ENCODE measurements at regions not wholly inside any gene's neighbourhood (a gene's known extent, or its start where the extent isn't known, plus 50 kb on each side); places are given as distances from the start of the nearest gene placed in this dataset.

- Histone ChIP-seq H2AFZ (ENCODE audit: control insufficient read depth, low read length) (no peak overlapping the region), H3K4me1 (ENCODE audit: control insufficient read depth, extremely low read depth, insufficient read depth, low read length) (no peaks in the 10 kb centered on the region), H3K4me2 (ENCODE audit: control insufficient read depth, extremely low read depth, insufficient read depth, low read depth, low read length) (no peak overlapping the region), H3K4me3 (ENCODE audit: control insufficient read depth in 2 of 3, extremely low read depth in 1 of 3, insufficient read depth in 2 of 3, low read depth in 1 of 3, low read length in 3 of 3) (no peak overlapping the region), H3K27me3 (ENCODE audit: control insufficient read depth, extremely low read depth, insufficient read depth, low read length) (no peaks in the 10 kb centered on the region), H3K27ac (ENCODE audit: control insufficient read depth, insufficient read depth, low read length) (no peak overlapping the region), H3K79me2 (ENCODE audit: control insufficient read depth, insufficient read depth, low read length) (no peaks in the 10 kb centered on the region), H3K36me3 (ENCODE audit: control insufficient read depth in 2 of 2, extremely low read depth in 1 of 2, insufficient read depth in 2 of 2, low read length in 2 of 2) (no peaks in the 10 kb centered on the region), H3K9me3 (ENCODE audit: control insufficient read depth, low read depth, low read length) (no peaks in the 10 kb centered on the region), H4K20me1 (ENCODE audit: control insufficient read depth, extremely low read depth, insufficient read depth, low read length) (no peaks in the 10 kb centered on the region), H3K9me1 (ENCODE audit: control insufficient read depth, extremely low read depth, insufficient read depth, low read length) (no peaks in the 10 kb centered on the region), H3K9ac (ENCODE audit: control insufficient read depth, extremely low read depth, insufficient read depth, low read length) (no peak overlapping the region)
- no peak for FAIRE-seq
- dilution Hi-C loops (cut with MboI; ENCODE audit: extremely low pct_ligation_motif_present, low sequenced_read_pairs) = no loop called here
- no peak for TF ChIP-seq EZH2 (IDR thresholded peaks at IDR 0.05; ENCODE audit: low read length)
- no peak for TF ChIP-seq CTCF (optimal IDR thresholded peaks at IDR 0.05 in 1 of 3, IDR thresholded peaks at IDR 0.05 in 1 of 3, conservative IDR thresholded peaks at IDR 0.05 in 1 of 3; ENCODE audit: extremely low read depth in 1 of 3, insufficient read depth in 2 of 3, low read length in 3 of 3)
- DNase-seq (ENCODE audit: low read depth, low spot score) = no peak
These were observed 140.6 kb upstream of the KLF4 start for GRCh38 chr9:107630156-107630555.

- H3K4me3 ChIP-seq (ENCODE audit: control insufficient read depth in 2 of 3, extremely low read depth in 1 of 3, insufficient read depth in 2 of 3, low read depth in 1 of 3, low read length in 3 of 3) = no peak overlapping the region
- no peaks in the 10 kb centered on the region for H3K79me2 ChIP-seq (ENCODE audit: control insufficient read depth, insufficient read depth, low read length)
- H4K20me1 ChIP-seq (ENCODE audit: control insufficient read depth, extremely low read depth, insufficient read depth, low read length) = no peaks in the 10 kb centered on the region
- H3K27me3 ChIP-seq (ENCODE audit: control insufficient read depth, extremely low read depth, insufficient read depth, low read length) = no peaks in the 10 kb centered on the region
- no peak overlapping the region for H3K4me2 ChIP-seq (ENCODE audit: control insufficient read depth, extremely low read depth, insufficient read depth, low read depth, low read length)
- no peaks in the 10 kb centered on the region for H3K9me3 ChIP-seq (ENCODE audit: control insufficient read depth, low read depth, low read length)
- no peaks in the 10 kb centered on the region for H3K9me1 ChIP-seq (ENCODE audit: control insufficient read depth, extremely low read depth, insufficient read depth, low read length)
- no peak for DNase-seq (ENCODE audit: low read depth, low spot score)
- H3K36me3 ChIP-seq (ENCODE audit: control insufficient read depth in 2 of 2, extremely low read depth in 1 of 2, insufficient read depth in 2 of 2, low read length in 2 of 2) = no peaks in the 10 kb centered on the region
- H3K27ac ChIP-seq (ENCODE audit: control insufficient read depth, insufficient read depth, low read length) = no peak overlapping the region
- TF ChIP-seq CTCF (optimal IDR thresholded peaks at IDR 0.05 in 1 of 3, IDR thresholded peaks at IDR 0.05 in 1 of 3, conservative IDR thresholded peaks at IDR 0.05 in 1 of 3; ENCODE audit: extremely low read depth in 1 of 3, insufficient read depth in 2 of 3, low read length in 3 of 3) (no peak), EZH2 (IDR thresholded peaks at IDR 0.05; ENCODE audit: low read length) (no peak)
- no peak overlapping the region for H2AFZ ChIP-seq (ENCODE audit: control insufficient read depth, low read length)
- FAIRE-seq = no peak
- no peaks in the 10 kb centered on the region for H3K4me1 ChIP-seq (ENCODE audit: control insufficient read depth, extremely low read depth, insufficient read depth, low read length)
- no peak overlapping the region for H3K9ac ChIP-seq (ENCODE audit: control insufficient read depth, extremely low read depth, insufficient read depth, low read length)
- dilution Hi-C loops (cut with MboI; ENCODE audit: extremely low pct_ligation_motif_present, low sequenced_read_pairs) = no loop called here
These were observed 138.9 kb upstream of the KLF4 start for GRCh38 chr9:107628444-107628843.

Data from keratinocyte (primary cell).